PFSK-1 (cell line): ENCODE measurements at regions not wholly inside any gene's neighbourhood (a gene's known extent, or its start where the extent isn't known, plus 50 kb on each side); places are given as distances from the start of the nearest gene placed in this dataset.

ENCODE experiments used
- POLR2AphosphoS5 ChIP-seq: IDR thresholded peaks from 2 replicates; pipeline ENCODE4 v1.6.1; 2012; ENCODE audit warnings: low read depth, mild to moderate bottlenecking, control low read depth, low read length, moderate library complexity
- SIN3A ChIP-seq: IDR thresholded peaks from 2 replicates; pipeline ENCODE4 v1.6.1; 2012; ENCODE audit warnings: mild to moderate bottlenecking, low read length, moderate library complexity, borderline replicate concordance; ENCODE audit not compliant: insufficient read depth
- TAF1 ChIP-seq: IDR thresholded peaks from 2 replicates; pipeline ENCODE4 v1.6.1; 2012; ENCODE audit warnings: low read length, control low read depth, borderline replicate concordance; ENCODE audit not compliant: insufficient read depth
- TF ChIP-seq, protein P1 (sequence below), 2 experiments: IDR thresholded peaks; 2 replicates each; pipeline versions ENCODE4 v1.6.1 to v1.8.0; 2011 to 2012; ENCODE audit warnings: low read depth in 2 of 2, low read length in 2 of 2, control low read depth in 1 of 2, inconsistent platforms in 1 of 2, mild to moderate bottlenecking in 1 of 2, moderate library complexity in 1 of 2; ENCODE audit not compliant: insufficient read depth in 1 of 2

DNA sequence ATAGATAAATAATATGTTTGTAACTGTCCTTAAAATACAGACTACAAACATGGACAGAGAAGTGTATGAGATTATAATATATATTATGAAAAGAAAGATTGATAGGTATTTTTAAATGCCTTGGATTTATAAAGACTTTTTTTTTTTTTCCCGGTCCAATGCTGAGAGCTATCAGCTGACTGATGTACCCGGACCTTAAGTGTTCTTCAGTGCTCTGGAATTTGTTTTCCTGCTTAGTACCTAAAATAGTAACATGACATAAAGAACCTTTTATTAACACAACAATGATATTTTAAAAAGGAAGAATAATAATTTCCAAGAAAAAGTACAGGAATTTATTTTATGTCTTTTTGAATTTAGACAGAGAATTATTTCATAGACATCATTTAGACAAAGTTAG is 795.5 kb upstream of the PCDH9 start:
- TF ChIP-seq POLR2AphosphoS5, result no peak
- no peak for TF ChIP-seq TAF1
- TF ChIP-seq SIN3A, result no peak
- TF ChIP-seq, protein P1, sequence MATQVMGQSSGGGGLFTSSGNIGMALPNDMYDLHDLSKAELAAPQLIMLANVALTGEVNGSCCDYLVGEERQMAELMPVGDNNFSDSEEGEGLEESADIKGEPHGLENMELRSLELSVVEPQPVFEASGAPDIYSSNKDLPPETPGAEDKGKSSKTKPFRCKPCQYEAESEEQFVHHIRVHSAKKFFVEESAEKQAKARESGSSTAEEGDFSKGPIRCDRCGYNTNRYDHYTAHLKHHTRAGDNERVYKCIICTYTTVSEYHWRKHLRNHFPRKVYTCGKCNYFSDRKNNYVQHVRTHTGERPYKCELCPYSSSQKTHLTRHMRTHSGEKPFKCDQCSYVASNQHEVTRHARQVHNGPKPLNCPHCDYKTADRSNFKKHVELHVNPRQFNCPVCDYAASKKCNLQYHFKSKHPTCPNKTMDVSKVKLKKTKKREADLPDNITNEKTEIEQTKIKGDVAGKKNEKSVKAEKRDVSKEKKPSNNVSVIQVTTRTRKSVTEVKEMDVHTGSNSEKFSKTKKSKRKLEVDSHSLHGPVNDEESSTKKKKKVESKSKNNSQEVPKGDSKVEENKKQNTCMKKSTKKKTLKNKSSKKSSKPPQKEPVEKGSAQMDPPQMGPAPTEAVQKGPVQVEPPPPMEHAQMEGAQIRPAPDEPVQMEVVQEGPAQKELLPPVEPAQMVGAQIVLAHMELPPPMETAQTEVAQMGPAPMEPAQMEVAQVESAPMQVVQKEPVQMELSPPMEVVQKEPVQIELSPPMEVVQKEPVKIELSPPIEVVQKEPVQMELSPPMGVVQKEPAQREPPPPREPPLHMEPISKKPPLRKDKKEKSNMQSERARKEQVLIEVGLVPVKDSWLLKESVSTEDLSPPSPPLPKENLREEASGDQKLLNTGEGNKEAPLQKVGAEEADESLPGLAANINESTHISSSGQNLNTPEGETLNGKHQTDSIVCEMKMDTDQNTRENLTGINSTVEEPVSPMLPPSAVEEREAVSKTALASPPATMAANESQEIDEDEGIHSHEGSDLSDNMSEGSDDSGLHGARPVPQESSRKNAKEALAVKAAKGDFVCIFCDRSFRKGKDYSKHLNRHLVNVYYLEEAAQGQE (IDR thresholded peaks at IDR 0.05; ENCODE audit: insufficient read depth in 1 of 2, low read depth in 2 of 2, low read length in 2 of 2), result no peak
